GM12864 (cell line): ENCODE measurements at regions not wholly inside any gene's neighbourhood (a gene's known extent, or its start where the extent isn't known, plus 50 kb on each side); places are given as distances from the start of the nearest gene placed in this dataset.

Experiments used
- DNase-seq: peaks from one replicate; pipeline ENCODE4 v3.0.0-alpha.2; 2011; ENCODE audit warnings: low read depth
- H3K4me3 ChIP-seq: 2 replicates; pipeline ENCODE4 v1.5.1; 2011; ENCODE audit warnings: mild to moderate bottlenecking, low read depth, low read length, control low read depth
- CTCF ChIP-seq: IDR thresholded peaks from 2 replicates; pipeline ENCODE4 v1.5.1; 2011; ENCODE audit warnings: low read depth, mild to moderate bottlenecking, moderate library complexity, low read length, control low read depth, inconsistent platforms; ENCODE audit errors: missing control alignments

- DNase-seq: peak; percentile 68
- no peak overlapping the region for H3K4me3 ChIP-seq
- no peak for TF ChIP-seq CTCF
Observed at GRCh38 chr2:136238286-136239078, 120.5 kb upstream of the CXCR4 start.

- no peak for TF ChIP-seq CTCF
- H3K4me3 ChIP-seq: no peak overlapping the region
- DNase-seq: no peak
Observed at GRCh38 chr2:136236019-136236418, 118.1 kb upstream of the CXCR4 start.

GRCh38 chr2:136235546-136235945 lies 117.6 kb upstream of the CXCR4 start:
- no peak for TF ChIP-seq CTCF
- H3K4me3 ChIP-seq: no peak overlapping the region
- DNase-seq: no peak

- no peak for DNase-seq
- no peak for TF ChIP-seq CTCF
- no peak overlapping the region for H3K4me3 ChIP-seq
Observed at GRCh38 chr2:136234261-136234660, 116.3 kb upstream of the CXCR4 start.

- no peak for TF ChIP-seq CTCF
- H3K4me3 ChIP-seq: no peak overlapping the region
- DNase-seq: no peak
Observed at GRCh38 chr2:136233298-136233697, 115.3 kb upstream of the CXCR4 start.

- no peak overlapping the region for H3K4me3 ChIP-seq
- DNase-seq: no peak
- no peak for TF ChIP-seq CTCF
Observed at GRCh38 chr2:136232456-136233172, 114.7 kb upstream of the CXCR4 start.

GRCh38 chr2:136230464-136230863 lies 112.5 kb upstream of the CXCR4 start:
- no peak for DNase-seq
- TF ChIP-seq CTCF: no peak
- no peak overlapping the region for H3K4me3 ChIP-seq
